Mesodermal cell (in vitro differentiated cells): ENCODE measurements at regions not wholly inside any gene's neighbourhood (a gene's known extent, or its start where the extent isn't known, plus 50 kb on each side); places are given as distances from the start of the nearest gene placed in this dataset.

Experiments used
- H3K27ac ChIP-seq: 2 replicates; pipeline ENCODE4 v1.7.0; 2013; ENCODE audit warnings: mild to moderate bottlenecking, low read depth, low read length, moderate library complexity; ENCODE audit not compliant: severe bottlenecking
- H3K36me3 ChIP-seq: 2 replicates; pipeline ENCODE4 v1.7.1; 2013; ENCODE audit warnings: mild to moderate bottlenecking, low read length, moderate library complexity; ENCODE audit not compliant: control insufficient read depth, insufficient read depth
- H3K4me1 ChIP-seq: one replicate; pipeline ENCODE4 v1.7.1; 2013; ENCODE audit warnings: mild to moderate bottlenecking, low read length; ENCODE audit not compliant: insufficient read depth, control insufficient read depth, poor library complexity, severe bottlenecking
- H3K4me3 ChIP-seq: 2 replicates; pipeline ENCODE4 v1.7.0; 2013; ENCODE audit warnings: low read length, control low read depth, mild to moderate bottlenecking; ENCODE audit not compliant: insufficient read depth, poor library complexity, severe bottlenecking; ENCODE audit errors: extremely low read depth
- H3K9me3 ChIP-seq: 2 replicates; pipeline ENCODE4 v1.7.1; 2013; ENCODE audit warnings: mild to moderate bottlenecking, low read length, moderate library complexity; ENCODE audit not compliant: control insufficient read depth
- WGBS, 2 experiments: methylation state at CpG; one replicate each; pipeline ENCODE4 v1.1.5; 2013; ENCODE audit warnings: missing lambda C conversion rate in 2 of 2; ENCODE audit not compliant: insufficient coverage in 2 of 2; 5-methylcytosine and 5-hydroxymethylcytosine counted together

DNA sequence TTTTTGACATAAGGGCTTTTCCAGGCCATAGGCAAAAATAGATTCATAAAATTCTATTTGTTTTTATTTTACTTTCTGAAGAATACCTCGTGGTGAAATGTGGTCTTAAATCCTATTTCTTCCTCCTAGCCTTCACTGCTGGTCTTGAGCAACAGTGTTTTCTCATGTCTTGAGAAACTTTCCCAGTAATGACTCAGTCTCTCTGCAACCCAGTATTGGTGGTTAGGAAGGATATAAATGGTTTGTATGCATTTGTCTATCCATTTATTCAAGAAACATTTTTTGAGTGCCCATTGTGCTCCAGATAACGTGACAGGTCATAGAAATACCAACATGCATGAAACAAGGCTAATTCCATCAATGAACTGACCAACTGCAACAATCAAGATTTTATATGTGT lies 213.9 kb downstream of the TMEM114 start:
- WGBS, 2 experiments = 100% methylated on average over 1 of the region's 2 CpGs
- Histone ChIP-seq H3K4me3 (no peak overlapping the region), H3K4me1 (peaks cover 14% of the 10 kb centered on the region), H3K27ac (no peak overlapping the region), H3K36me3 (no peaks in the 10 kb centered on the region), H3K9me3 (no peaks in the 10 kb centered on the region)

GRCh38 chr16:8375232-8375587 lies 215.1 kb downstream of the TMEM114 start:
- peaks cover 14% of the 10 kb centered on the region for H3K4me1 ChIP-seq
- no peaks in the 10 kb centered on the region for H3K36me3 ChIP-seq
- H3K27ac ChIP-seq = no peak overlapping the region
- H3K9me3 ChIP-seq = no peaks in the 10 kb centered on the region
- no peak overlapping the region for H3K4me3 ChIP-seq
- WGBS, 2 experiments = 100% methylated on average over 1 of the region's 1 CpG; no CpG with 5 or more reads in 1 of the 2 experiments

DNA sequence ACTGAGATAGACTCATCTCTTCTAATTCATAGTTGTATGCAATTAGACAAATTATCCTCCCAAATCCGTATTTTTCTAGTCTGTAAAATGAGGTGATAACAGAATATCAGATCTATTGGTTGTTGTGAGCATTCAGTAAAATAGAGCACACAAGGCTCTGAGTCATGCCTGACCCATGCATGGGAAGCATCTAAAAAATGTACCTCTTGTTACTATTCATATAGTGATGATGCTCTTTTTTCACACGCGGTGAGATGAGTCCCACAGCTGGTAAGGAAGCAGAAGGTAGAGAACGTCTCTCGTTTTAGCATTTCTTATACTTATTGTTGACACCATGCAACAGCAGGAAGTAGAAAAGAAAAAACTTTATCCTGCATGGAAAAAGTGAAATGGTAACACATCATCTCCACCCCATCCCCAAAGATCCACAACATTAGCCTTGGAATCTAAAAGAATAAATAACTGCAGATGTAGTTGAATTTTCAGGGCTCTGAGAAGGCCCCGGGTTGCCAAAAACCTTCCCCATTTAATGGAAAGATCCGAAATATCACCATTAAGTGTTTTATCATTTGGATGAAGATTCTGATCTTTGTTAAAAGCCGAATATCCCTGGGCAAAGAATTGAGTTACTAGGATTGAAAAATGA lies 215.6 kb downstream of the TMEM114 start:
- WGBS, 2 experiments = 90 to 100% methylated on average over 1 to 2 of the region's 8 CpGs
- no peak overlapping the region for H3K4me3 ChIP-seq
- H3K36me3 ChIP-seq = no peaks in the 10 kb centered on the region
- no peaks in the 10 kb centered on the region for H3K9me3 ChIP-seq
- no peak overlapping the region for H3K27ac ChIP-seq
- peaks cover 14% of the 10 kb centered on the region for H3K4me1 ChIP-seq

GRCh38 chr16:8373676-8374431 lies 216.5 kb downstream of the TMEM114 start:
- 77 to 82% methylated on average over 2 to 5 of the region's 6 CpGs for WGBS, 2 experiments
- Histone ChIP-seq H3K4me1 (peaks cover 14% of the 10 kb centered on the region), H3K36me3 (no peaks in the 10 kb centered on the region), H3K4me3 (no peak overlapping the region), H3K9me3 (no peaks in the 10 kb centered on the region), H3K27ac (no peak overlapping the region)

GRCh38 chr16:8372141-8372540 lies 218.2 kb downstream of the TMEM114 start:
- WGBS, 2 experiments = 75 to 85% methylated on average over 2 to 3 of the region's 3 CpGs
- Histone ChIP-seq H3K4me1 (peaks cover 14% of the 10 kb centered on the region), H3K36me3 (no peaks in the 10 kb centered on the region), H3K4me3 (no peak overlapping the region), H3K27ac (no peak overlapping the region), H3K9me3 (no peaks in the 10 kb centered on the region)

- no peak overlapping the region for H3K4me3 ChIP-seq
- H3K4me1 ChIP-seq = peaks cover 14% of the 10 kb centered on the region
- no peaks in the 10 kb centered on the region for H3K36me3 ChIP-seq
- H3K9me3 ChIP-seq = no peaks in the 10 kb centered on the region
- WGBS, 2 experiments = 48 to 100% methylated on average over 1 to 2 of the region's 4 CpGs
- H3K27ac ChIP-seq = peak overlapping the region; percentile 51
Observed at GRCh38 chr16:8370374-8371270, 219.7 kb downstream of the TMEM114 start.

- Histone ChIP-seq H3K4me3 (no peak overlapping the region), H3K9me3 (no peaks in the 10 kb centered on the region), H3K4me1 (peaks cover 3% of the 10 kb centered on the region), H3K27ac (no peak overlapping the region), H3K36me3 (no peaks in the 10 kb centered on the region)
- 76 to 90% methylated on average over 3 to 5 of the region's 8 CpGs for WGBS, 2 experiments
Observed at GRCh38 chr16:8358937-8359336, 231.4 kb downstream of the TMEM114 start.

- WGBS, 2 experiments = 50 to 52% methylated on average over 4 of the region's 5 CpGs
- Histone ChIP-seq H3K9me3 (no peaks in the 10 kb centered on the region), H3K36me3 (no peaks in the 10 kb centered on the region), H3K4me3 (no peak overlapping the region), H3K27ac (no peak overlapping the region), H3K4me1 (no peaks in the 10 kb centered on the region)
Observed at GRCh38 chr16:8355675-8356074, 234.6 kb downstream of the TMEM114 start.

DNA sequence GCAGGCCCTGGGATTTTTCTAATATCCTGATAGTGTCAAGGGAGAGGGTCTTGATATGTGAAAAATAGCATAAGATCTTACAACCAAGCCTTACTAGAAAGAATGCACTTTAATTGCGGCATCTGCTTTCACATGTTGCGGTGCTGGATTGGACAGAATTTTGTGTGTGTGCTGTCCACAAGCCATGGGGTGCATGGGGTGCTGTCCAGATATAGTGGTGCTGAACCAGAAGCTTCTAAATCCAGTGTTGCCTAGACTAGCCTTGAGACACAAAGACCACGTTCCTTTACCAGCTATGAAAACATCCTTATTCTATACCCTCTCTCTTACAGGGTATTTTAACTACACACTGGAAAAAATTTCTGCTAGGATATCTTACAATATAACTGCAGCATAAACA lies 244.0 kb downstream of the TMEM114 start:
- no peak overlapping the region for H3K27ac ChIP-seq
- H3K4me1 ChIP-seq = no peaks in the 10 kb centered on the region
- WGBS, 2 experiments = 50 to 83% methylated on average over 1 to 2 of the region's 3 CpGs
- no peaks in the 10 kb centered on the region for H3K36me3 ChIP-seq
- H3K9me3 ChIP-seq = no peaks in the 10 kb centered on the region
- H3K4me3 ChIP-seq = no peak overlapping the region

DNA sequence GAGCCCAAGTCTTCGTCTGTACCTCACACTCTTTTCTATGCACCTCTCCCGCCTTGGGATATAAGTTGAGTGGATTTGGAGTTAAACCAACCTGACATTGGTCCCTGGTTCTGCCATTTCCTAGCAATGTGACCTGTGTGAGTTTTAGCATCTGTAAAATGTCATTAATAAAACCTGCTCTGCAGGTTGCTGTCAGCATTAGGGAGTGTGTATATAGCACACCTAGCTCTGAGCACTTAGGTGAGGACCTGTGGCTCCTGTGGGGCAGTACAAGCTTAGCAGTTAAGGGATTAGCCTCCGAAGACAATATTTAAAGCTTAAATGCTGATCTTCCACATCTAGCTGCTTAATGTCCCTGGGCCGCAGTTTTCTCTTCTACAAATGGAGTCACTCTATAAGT lies 248.0 kb downstream of the TMEM114 start:
- no peak overlapping the region for H3K4me3 ChIP-seq
- no peaks in the 10 kb centered on the region for H3K9me3 ChIP-seq
- no peak overlapping the region for H3K27ac ChIP-seq
- H3K36me3 ChIP-seq = no peaks in the 10 kb centered on the region
- no peaks in the 10 kb centered on the region for H3K4me1 ChIP-seq
- 60% methylated on average over 1 of the region's 4 CpGs; no CpG with 5 or more reads in 1 of the 2 experiments for WGBS, 2 experiments
